HEK293 (cell line): ENCODE measurements at regions not wholly inside any gene's neighbourhood (a gene's known extent, or its start where the extent isn't known, plus 50 kb on each side); places are given as distances from the start of the nearest gene placed in this dataset.

ENCODE experiments used
- CTCF ChIP-seq: fragments of 450-650 bp; formaldehyde crosslinking; IDR thresholded peaks from 2 replicates; pipeline ENCODE4 v1.5.1; 2016; ENCODE audit warnings: missing biosample characterization, missing genetic modification characterization
- INSM2 ChIP-seq: fragments of 450-650 bp; formaldehyde crosslinking; IDR thresholded peaks from 2 replicates; pipeline ENCODE4 v1.5.1; 2016; ENCODE audit warnings: missing biosample characterization, missing genetic modification characterization
- ZNF626 ChIP-seq: fragments of 450-650 bp; sonication (Bioruptor Pico); formaldehyde crosslinking; IDR thresholded peaks from 2 replicates; pipeline ENCODE4 v1.5.1; 2018; ENCODE audit warnings: missing biosample characterization, missing genetic modification characterization, inconsistent platforms

- TF ChIP-seq CTCF (no peak), ZNF626 (no peak), INSM2 (tag by site-specific recombination) (no peak)
Observed at GRCh38 chr3:176872771-176873209, 324.5 kb downstream of the TBL1XR1 start.
